22Rv1 (cell line): ENCODE measurements at regions not wholly inside any gene's neighbourhood (a gene's known extent, or its start where the extent isn't known, plus 50 kb on each side); places are given as distances from the start of the nearest gene placed in this dataset.
"Not testable (repeated sequence)": the region's sequence is repeated elsewhere in the genome, so short reads cannot be mapped to it uniquely, and the experiment has no call there.

Source experiments
- H3K27ac ChIP-seq: fragments of 450-650 bp; 2 replicates; pipeline ENCODE4 v1.5.1; 2017
- CTCF ChIP-seq: fragments of 450-650 bp; IDR thresholded peaks from 2 replicates; pipeline ENCODE4 v1.5.1; 2017; ENCODE audit warnings: mild to moderate bottlenecking
- ZFX ChIP-seq: fragments of 450-650 bp; IDR thresholded peaks from 2 replicates; pipeline ENCODE4 v1.6.1; 2017; ENCODE audit warnings: antibody characterized with exemption, borderline replicate concordance

- TF ChIP-seq CTCF = no peak
- TF ChIP-seq ZFX = no peak
- H3K27ac ChIP-seq = no peak overlapping the region
Measured at GRCh38 chr11:134942681-134943080, 530.6 kb upstream of the B3GAT1 start.

GRCh38 chr11:134941936-134942600, 530.0 kb upstream of the B3GAT1 start:
- H3K27ac ChIP-seq = not testable (repeated sequence)

- TF ChIP-seq ZFX = no peak
- no peak for TF ChIP-seq CTCF
- no peak overlapping the region for H3K27ac ChIP-seq
Measured at GRCh38 chr11:134941326-134941725, 529.3 kb upstream of the B3GAT1 start.

GRCh38 chr11:134940441-134941126, 528.5 kb upstream of the B3GAT1 start:
- TF ChIP-seq CTCF = no peak
- TF ChIP-seq ZFX = no peak
- H3K27ac ChIP-seq = no peak overlapping the region

- TF ChIP-seq ZFX (no peak), CTCF (no peak)
- H3K27ac ChIP-seq = no peak overlapping the region
Measured at GRCh38 chr11:134939905-134940304, 527.9 kb upstream of the B3GAT1 start.

- H3K27ac ChIP-seq = no peak overlapping the region
- TF ChIP-seq CTCF (no peak), ZFX (no peak)
Measured at GRCh38 chr11:134939031-134939430, 527.0 kb upstream of the B3GAT1 start.

GRCh38 chr11:134938212-134938611, 526.2 kb upstream of the B3GAT1 start:
- TF ChIP-seq ZFX (no peak), CTCF (no peak)
- H3K27ac ChIP-seq = no peak overlapping the region

- not testable (repeated sequence) for H3K27ac ChIP-seq
Measured at GRCh38 chr11:134937193-134937592, 525.2 kb upstream of the B3GAT1 start.
